MM.1S (cell line): ENCODE measurements at regions not wholly inside any gene's neighbourhood (a gene's known extent, or its start where the extent isn't known, plus 50 kb on each side); places are given as distances from the start of the nearest gene placed in this dataset.

Source experiments
- DNase-seq: peaks from one replicate; pipeline ENCODE4 v3.0.0-alpha.2; 2015
- H2AFZ ChIP-seq: fragments of 300-600 bp; sonication (generic); 2 replicates; pipeline ENCODE4 v1.6.0; 2016; ENCODE audit warnings: antibody characterized with exemption, low read length
- H3F3A ChIP-seq: fragments of 300-600 bp; sonication (generic); 2 replicates; pipeline ENCODE4 v1.6.1; 2016; ENCODE audit warnings: mild to moderate bottlenecking, antibody characterized with exemption, low read length, moderate library complexity, mixed read lengths; ENCODE audit not compliant: insufficient read depth
- H3K27ac ChIP-seq: fragments of 300-600 bp; sonication (generic); 2 replicates; pipeline ENCODE4 v1.5.1; 2016; ENCODE audit warnings: mild to moderate bottlenecking, low read length
- H3K27me3 ChIP-seq: fragments of 300-600 bp; sonication (generic); replicated peaks from 2 replicates; pipeline ENCODE4 v1.6.0; 2016; ENCODE audit warnings: low read length; ENCODE audit not compliant: insufficient read depth
- H3K36me3 ChIP-seq: fragments of 300-600 bp; sonication (generic); replicated peaks from 2 replicates; pipeline ENCODE4 v1.6.1; 2016; ENCODE audit warnings: mild to moderate bottlenecking, low read length, mixed read lengths; ENCODE audit not compliant: insufficient read depth
- H3K4me1 ChIP-seq: fragments of 300-600 bp; sonication (generic); 2 replicates; pipeline ENCODE4 v1.6.1; 2016; ENCODE audit warnings: low read length, mixed read lengths
- H3K4me2 ChIP-seq: fragments of 300-600 bp; sonication (generic); 2 replicates; pipeline ENCODE4 v1.6.0; 2016; ENCODE audit warnings: low read depth, low read length
- H3K4me3 ChIP-seq: fragments of 300-600 bp; sonication (generic); 2 replicates; pipeline ENCODE4 v1.5.1; 2016; ENCODE audit warnings: low read length, mixed read lengths
- H3K79me2 ChIP-seq: fragments of 300-600 bp; sonication (generic); 2 replicates; pipeline ENCODE4 v1.6.1; 2016; ENCODE audit warnings: mixed run types, low read length, mixed read lengths
- H3K9ac ChIP-seq: fragments of 300-600 bp; sonication (generic); 2 replicates; pipeline ENCODE4 v1.6.1; 2016; ENCODE audit warnings: low read length, mixed read lengths
- H3K9me2 ChIP-seq: fragments of 300-600 bp; sonication (generic); replicated peaks from 2 replicates; pipeline ENCODE4 v1.6.1; 2016; ENCODE audit warnings: mild to moderate bottlenecking, low read length, mixed read lengths; ENCODE audit not compliant: insufficient read depth
- H3K9me3 ChIP-seq: fragments of 300-600 bp; sonication (generic); replicated peaks from 2 replicates; pipeline ENCODE4 v1.6.1; 2016; ENCODE audit warnings: mild to moderate bottlenecking, low read length, mixed read lengths; ENCODE audit not compliant: insufficient read depth
- H4K20me1 ChIP-seq: fragments of 300-600 bp; sonication (generic); 2 replicates; pipeline ENCODE4 v1.6.1; 2016; ENCODE audit warnings: mild to moderate bottlenecking, low read length, moderate library complexity, mixed read lengths; ENCODE audit not compliant: insufficient read depth
- EZH2 ChIP-seq: fragments of 300-600 bp; sonication (generic); optimal IDR thresholded peaks from 2 replicates; pipeline ENCODE3; 2017; ENCODE audit warnings: low read depth, mild to moderate bottlenecking, antibody characterized with exemption, low read length, mixed read lengths
- EZH2phosphoT487 ChIP-seq: fragments of 300-600 bp; sonication (generic); IDR thresholded peaks from 2 replicates; pipeline ENCODE4 v1.6.1; 2018; ENCODE audit warnings: antibody characterized with exemption, low read length
- TF ChIP-seq, protein P1 (sequence below): fragments of 300-600 bp; sonication (generic); IDR thresholded peaks from 2 replicates; pipeline ENCODE4 v1.5.1; 2016; ENCODE audit warnings: antibody characterized with exemption, low read length, mixed read lengths

DNA sequence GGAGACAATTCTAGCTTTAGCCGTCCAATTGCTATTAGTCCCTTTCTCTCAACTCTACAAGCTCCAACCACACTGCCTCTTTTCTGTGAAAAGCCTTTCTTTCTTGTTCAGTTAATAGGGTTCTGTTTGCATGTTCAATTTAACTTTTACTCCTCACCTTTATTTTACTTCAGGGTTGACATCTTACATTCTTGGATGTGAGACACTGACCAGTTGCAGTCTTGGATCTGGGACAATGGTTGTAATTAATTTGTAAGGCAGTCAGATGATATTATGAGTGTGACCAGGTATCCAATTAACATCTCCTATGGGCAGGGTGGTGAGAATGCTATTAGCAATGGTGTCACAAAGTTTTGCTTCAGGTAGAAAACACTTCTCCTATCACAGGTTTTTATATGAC is 774.5 kb downstream of the TLR4 start:
- no peak for DNase-seq
- Histone ChIP-seq H3K9me2 (no peaks in the 10 kb centered on the region), H4K20me1 (no peaks in the 10 kb centered on the region), H3K79me2 (no peaks in the 10 kb centered on the region), H3K9ac (no peak overlapping the region), H3K27ac (no peak overlapping the region), H2AFZ (no peak overlapping the region), H3K4me3 (no peak overlapping the region), H3K36me3 (no peaks in the 10 kb centered on the region), H3F3A (no peaks in the 10 kb centered on the region), H3K9me3 (no peaks in the 10 kb centered on the region), H3K27me3 (no peaks in the 10 kb centered on the region), H3K4me2 (no peak overlapping the region), H3K4me1 (no peaks in the 10 kb centered on the region)
- TF ChIP-seq EZH2 = no peak
- TF ChIP-seq EZH2phosphoT487 = no peak
- TF ChIP-seq, protein P1, sequence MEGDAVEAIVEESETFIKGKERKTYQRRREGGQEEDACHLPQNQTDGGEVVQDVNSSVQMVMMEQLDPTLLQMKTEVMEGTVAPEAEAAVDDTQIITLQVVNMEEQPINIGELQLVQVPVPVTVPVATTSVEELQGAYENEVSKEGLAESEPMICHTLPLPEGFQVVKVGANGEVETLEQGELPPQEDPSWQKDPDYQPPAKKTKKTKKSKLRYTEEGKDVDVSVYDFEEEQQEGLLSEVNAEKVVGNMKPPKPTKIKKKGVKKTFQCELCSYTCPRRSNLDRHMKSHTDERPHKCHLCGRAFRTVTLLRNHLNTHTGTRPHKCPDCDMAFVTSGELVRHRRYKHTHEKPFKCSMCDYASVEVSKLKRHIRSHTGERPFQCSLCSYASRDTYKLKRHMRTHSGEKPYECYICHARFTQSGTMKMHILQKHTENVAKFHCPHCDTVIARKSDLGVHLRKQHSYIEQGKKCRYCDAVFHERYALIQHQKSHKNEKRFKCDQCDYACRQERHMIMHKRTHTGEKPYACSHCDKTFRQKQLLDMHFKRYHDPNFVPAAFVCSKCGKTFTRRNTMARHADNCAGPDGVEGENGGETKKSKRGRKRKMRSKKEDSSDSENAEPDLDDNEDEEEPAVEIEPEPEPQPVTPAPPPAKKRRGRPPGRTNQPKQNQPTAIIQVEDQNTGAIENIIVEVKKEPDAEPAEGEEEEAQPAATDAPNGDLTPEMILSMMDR = no peak

DNA sequence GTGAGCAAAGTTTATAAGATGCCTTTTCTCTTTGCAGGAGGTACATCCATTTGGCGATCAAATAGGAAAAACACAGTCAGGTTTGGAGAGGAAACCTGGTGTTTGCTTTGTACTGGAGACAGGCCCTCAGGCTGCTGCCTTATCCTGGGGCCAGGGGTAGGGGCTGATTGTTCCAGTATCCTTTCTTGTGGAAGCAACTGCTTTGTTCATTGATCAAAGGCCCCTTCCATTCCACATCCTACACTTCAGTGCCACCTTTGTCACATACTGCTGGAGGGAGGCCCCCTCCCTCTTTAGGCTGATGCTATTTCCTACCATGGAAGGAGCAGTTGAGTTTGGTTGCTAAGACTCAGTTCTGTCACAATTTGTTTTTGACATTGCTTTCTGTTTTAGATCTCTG is 778.1 kb downstream of the TLR4 start:
- Histone ChIP-seq H3K4me1 (no peaks in the 10 kb centered on the region), H3K36me3 (no peaks in the 10 kb centered on the region), H3K79me2 (no peaks in the 10 kb centered on the region), H3K4me3 (no peak overlapping the region), H3K9ac (no peak overlapping the region), H3K4me2 (no peak overlapping the region), H4K20me1 (no peaks in the 10 kb centered on the region), H3K27me3 (no peaks in the 10 kb centered on the region), H2AFZ (no peak overlapping the region), H3F3A (no peaks in the 10 kb centered on the region), H3K27ac (no peak overlapping the region), H3K9me2 (no peaks in the 10 kb centered on the region), H3K9me3 (no peaks in the 10 kb centered on the region)
- DNase-seq = no peak
- TF ChIP-seq, protein P1 = no peak
- no peak for TF ChIP-seq EZH2phosphoT487
- TF ChIP-seq EZH2 = no peak

DNA sequence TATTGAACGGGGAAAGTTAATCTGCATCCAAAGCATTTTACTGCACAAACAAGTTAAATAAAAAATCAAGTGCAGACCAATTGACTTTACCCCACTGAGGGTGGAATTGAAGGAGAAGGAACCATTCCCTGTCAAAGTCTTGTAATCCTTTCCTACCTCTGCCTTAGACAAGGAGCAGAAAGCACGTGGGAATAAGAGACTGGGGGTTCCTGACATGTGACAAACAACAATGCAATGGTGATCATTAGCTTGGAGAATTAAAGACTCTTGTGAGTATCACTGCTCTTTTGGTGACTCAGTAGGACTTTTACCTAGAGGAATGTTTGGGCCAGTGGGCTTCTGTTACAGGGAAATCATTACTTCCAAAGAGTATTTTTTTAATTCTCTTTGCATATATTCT is 779.5 kb downstream of the TLR4 start:
- Histone ChIP-seq H2AFZ (no peak overlapping the region), H3K4me2 (no peak overlapping the region), H4K20me1 (no peaks in the 10 kb centered on the region), H3K4me1 (no peaks in the 10 kb centered on the region), H3K4me3 (no peak overlapping the region), H3K36me3 (no peaks in the 10 kb centered on the region), H3K9me2 (no peaks in the 10 kb centered on the region), H3F3A (no peaks in the 10 kb centered on the region), H3K9ac (no peak overlapping the region), H3K27me3 (no peaks in the 10 kb centered on the region), H3K27ac (no peak overlapping the region), H3K79me2 (no peaks in the 10 kb centered on the region), H3K9me3 (no peaks in the 10 kb centered on the region)
- no peak for DNase-seq
- TF ChIP-seq EZH2 (no peak), EZH2phosphoT487 (no peak)
- TF ChIP-seq, protein P1 = no peak
